Upper lobe of right lung (tissue), 1 donor: ENCODE measurements at regions not wholly inside any gene's neighbourhood (a gene's known extent, or its start where the extent isn't known, plus 50 kb on each side); places are given as distances from the start of the nearest gene placed in this dataset.

Source experiments
- ATAC-seq: fragments of 200-7000 bp; cut with Tn5 transposase; one replicate; pipeline ENCODE4 v1.9.1; 2020; ENCODE audit warnings: mild to moderate bottlenecking, moderate library complexity
- DNase-seq: peaks from one replicate; pipeline ENCODE4 v3.0.0-alpha.2; 2020
- H3K27ac ChIP-seq: fragments of 200-600 bp; one replicate; pipeline ENCODE4 v1.8.0; 2022
- H3K27me3 ChIP-seq: fragments of 200-600 bp; one replicate; pipeline ENCODE4 v1.8.0; 2022; ENCODE audit warnings: mild to moderate bottlenecking
- H3K36me3 ChIP-seq: fragments of 200-600 bp; one replicate; pipeline ENCODE4 v1.8.0; 2022
- H3K4me1 ChIP-seq: fragments of 200-600 bp; one replicate; pipeline ENCODE4 v1.8.0; 2022
- H3K4me3 ChIP-seq: fragments of 200-600 bp; one replicate; pipeline ENCODE4 v1.8.0; 2022; ENCODE audit warnings: mild to moderate bottlenecking
- H3K9me3 ChIP-seq: fragments of 200-600 bp; one replicate; pipeline ENCODE4 v1.8.0; 2022
- intact Hi-C: fragments of 100-400 bp; cut with DNase I; formaldehyde crosslinking; loops from one replicate; pipeline ENCODE4 v1.11.0; 2022
- TF ChIP-seq, protein P1 (sequence below): fragments of 200-600 bp; IDR thresholded peaks from one replicate; pipeline ENCODE4 v1.8.0; 2022; ENCODE audit warnings: antibody characterized with exemption
- donor health status: DM: no; HTN: yes; CAD: no; lungs with severe emphysema.

GRCh38 chr1:170377440-170377839, 154.5 kb upstream of the GORAB start:
- H3K9me3 ChIP-seq, result no peaks in the 10 kb centered on the region
- H3K4me1 ChIP-seq, result no peaks in the 10 kb centered on the region
- TF ChIP-seq, protein P1, sequence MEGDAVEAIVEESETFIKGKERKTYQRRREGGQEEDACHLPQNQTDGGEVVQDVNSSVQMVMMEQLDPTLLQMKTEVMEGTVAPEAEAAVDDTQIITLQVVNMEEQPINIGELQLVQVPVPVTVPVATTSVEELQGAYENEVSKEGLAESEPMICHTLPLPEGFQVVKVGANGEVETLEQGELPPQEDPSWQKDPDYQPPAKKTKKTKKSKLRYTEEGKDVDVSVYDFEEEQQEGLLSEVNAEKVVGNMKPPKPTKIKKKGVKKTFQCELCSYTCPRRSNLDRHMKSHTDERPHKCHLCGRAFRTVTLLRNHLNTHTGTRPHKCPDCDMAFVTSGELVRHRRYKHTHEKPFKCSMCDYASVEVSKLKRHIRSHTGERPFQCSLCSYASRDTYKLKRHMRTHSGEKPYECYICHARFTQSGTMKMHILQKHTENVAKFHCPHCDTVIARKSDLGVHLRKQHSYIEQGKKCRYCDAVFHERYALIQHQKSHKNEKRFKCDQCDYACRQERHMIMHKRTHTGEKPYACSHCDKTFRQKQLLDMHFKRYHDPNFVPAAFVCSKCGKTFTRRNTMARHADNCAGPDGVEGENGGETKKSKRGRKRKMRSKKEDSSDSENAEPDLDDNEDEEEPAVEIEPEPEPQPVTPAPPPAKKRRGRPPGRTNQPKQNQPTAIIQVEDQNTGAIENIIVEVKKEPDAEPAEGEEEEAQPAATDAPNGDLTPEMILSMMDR, result no peak
- intact Hi-C loops, result no loop called here
- no peak overlapping the region for H3K27ac ChIP-seq
- ATAC-seq (no peak), DNase-seq (no peak)
- no peaks in the 10 kb centered on the region for H3K36me3 ChIP-seq
- H3K4me3 ChIP-seq, result no peak overlapping the region
- no peaks in the 10 kb centered on the region for H3K27me3 ChIP-seq

- Histone ChIP-seq H3K36me3 (no peaks in the 10 kb centered on the region), H3K4me1 (no peaks in the 10 kb centered on the region), H3K9me3 (no peaks in the 10 kb centered on the region), H3K4me3 (no peak overlapping the region), H3K27me3 (no peaks in the 10 kb centered on the region), H3K27ac (no peak overlapping the region)
- DNase-seq (no peak), ATAC-seq (no peak)
- TF ChIP-seq, protein P1, result no peak
- intact Hi-C loops, result no loop called here
Measured at GRCh38 chr1:170377896-170378634, 153.9 kb upstream of the GORAB start.

GRCh38 chr1:170385750-170386149, 146.2 kb upstream of the GORAB start:
- TF ChIP-seq, protein P1, result no peak
- H3K27me3 ChIP-seq, result no peaks in the 10 kb centered on the region
- H3K9me3 ChIP-seq, result no peaks in the 10 kb centered on the region
- intact Hi-C loops, result no loop called here
- ATAC-seq (no peak), DNase-seq (no peak)
- H3K36me3 ChIP-seq, result no peaks in the 10 kb centered on the region
- no peaks in the 10 kb centered on the region for H3K4me1 ChIP-seq
- H3K27ac ChIP-seq, result no peak overlapping the region
- no peak overlapping the region for H3K4me3 ChIP-seq

GRCh38 chr1:170388489-170388888, 143.5 kb upstream of the GORAB start:
- DNase-seq, result no peak
- H3K27me3 ChIP-seq, result no peaks in the 10 kb centered on the region
- no peak overlapping the region for H3K27ac ChIP-seq
- H3K4me1 ChIP-seq, result no peaks in the 10 kb centered on the region
- no peaks in the 10 kb centered on the region for H3K9me3 ChIP-seq
- no peak for ATAC-seq
- no peaks in the 10 kb centered on the region for H3K36me3 ChIP-seq
- intact Hi-C loops, result no loop called here
- no peak overlapping the region for H3K4me3 ChIP-seq
- TF ChIP-seq, protein P1, result no peak

- no peak for ATAC-seq
- intact Hi-C loops, result no loop called here
Measured at GRCh38 chr1:170395149-170395548, 136.8 kb upstream of the GORAB start.

More at GRCh38 chr1:170395149-170395548, 136.8 kb upstream of the GORAB start:
- Histone ChIP-seq H3K36me3 (no peaks in the 10 kb centered on the region), H3K9me3 (no peaks in the 10 kb centered on the region), H3K4me3 (no peak overlapping the region), H3K27me3 (no peaks in the 10 kb centered on the region), H3K27ac (no peak overlapping the region), H3K4me1 (no peaks in the 10 kb centered on the region)
- no peak for DNase-seq
- TF ChIP-seq, protein P1, result no peak
